B cell (primary cell): ENCODE measurements at regions not wholly inside any gene's neighbourhood (a gene's known extent, or its start where the extent isn't known, plus 50 kb on each side); places are given as distances from the start of the nearest gene placed in this dataset.
"Not testable (repeated sequence)": the region's sequence is repeated elsewhere in the genome, so short reads cannot be mapped to it uniquely, and the experiment has no call there.

ENCODE experiments used
- CTCF ChIP-seq: fragments of 200-600 bp; IDR thresholded peaks from one replicate; pipeline ENCODE4 v1.8.0; 2022; ENCODE audit warnings: antibody characterized with exemption, mild to moderate bottlenecking
- EZH2 ChIP-seq: IDR thresholded peaks from 2 replicates; pipeline ENCODE4 v1.6.1; 2012; ENCODE audit warnings: borderline replicate concordance, low read depth, mild to moderate bottlenecking, moderate library complexity, low read length; ENCODE audit not compliant: insufficient read depth, poor library complexity, severe bottlenecking

DNA sequence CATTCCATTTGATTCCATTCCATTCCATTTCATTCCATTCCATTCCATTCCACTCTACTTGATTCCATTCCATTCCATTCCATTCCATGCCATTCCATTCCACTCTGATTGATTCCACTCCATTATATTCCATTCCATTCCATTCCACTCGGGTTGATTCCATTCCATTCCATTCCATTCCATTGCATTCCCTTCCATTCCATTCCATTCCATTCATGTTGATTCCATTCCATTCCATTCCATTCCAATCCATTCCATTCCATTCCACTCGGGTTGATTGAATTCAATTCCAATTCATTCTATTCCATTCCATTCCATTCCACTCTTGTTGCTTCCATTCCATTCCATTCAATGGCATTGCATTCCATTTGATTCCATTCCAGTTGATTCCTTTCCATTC is 1136.4 kb downstream of the RPIA start:
- not testable (repeated sequence) for TF ChIP-seq CTCF, EZH2
